ENCODE measurements at regions not wholly inside any gene's neighbourhood (a gene's known extent, or its start where the extent isn't known, plus 50 kb on each side); places are given as distances from the start of the nearest gene placed in this dataset.

GRCh38 chr21:14722841-14723483 is 176.8 kb upstream of the SAMSN1 start:
- Histone ChIP-seq H3K4me2 (ENCODE audit: insufficient read depth, insufficient read length, low read length) (no peak overlapping the region), H2BK12ac (ENCODE audit: insufficient read length, low read depth, low read length) (no peak overlapping the region), H3K56ac (ENCODE audit: insufficient read length, low read depth, low read length) (no peak overlapping the region), H3K79me1 (ENCODE audit: insufficient read depth, low read depth, low read length, poor library complexity, severe bottlenecking) (no peaks in the 10 kb centered on the region), H4K91ac (ENCODE audit: insufficient read length, low read depth, low read length) (no peak overlapping the region), H3K27me3 (ENCODE audit: insufficient read depth, low read length) (no peaks in the 10 kb centered on the region; the same call in 1 of the 2 replicates), H3K9me3 (ENCODE audit: control insufficient read depth, low read depth, low read length) (no peaks in the 10 kb centered on the region), H2AK5ac (ENCODE audit: insufficient read length, low read length) (no peak overlapping the region), H3K14ac (ENCODE audit: insufficient read depth, low read length) (no peak overlapping the region), H4K5ac (ENCODE audit: insufficient read length, low read depth, low read length) (no peak overlapping the region), H3K18ac (ENCODE audit: insufficient read length, low read depth, low read length) (no peak overlapping the region), H3K27ac (ENCODE audit: insufficient read length, low read depth, low read length) (no peak overlapping the region), H4K20me1 (ENCODE audit: control insufficient read depth, insufficient read depth, insufficient read length) (no peaks in the 10 kb centered on the region), H3K23me2 (ENCODE audit: insufficient read length, low read depth, low read length, poor library complexity, severe bottlenecking) (no peaks in the 10 kb centered on the region), H3K79me2 (ENCODE audit: insufficient read depth, low read length) (no peaks in the 10 kb centered on the region), H3K23ac (ENCODE audit: insufficient read length, low read depth, low read length) (no peak overlapping the region), H3K9ac (ENCODE audit: extremely low read depth, insufficient read length, low read length) (no peak overlapping the region), H3T11ph (ENCODE audit: low read length) (no peak overlapping the region), H2AFZ (ENCODE audit: low read length) (no peak overlapping the region), H3K4ac (ENCODE audit: low read depth, low read length) (no peak overlapping the region), H2BK5ac (ENCODE audit: insufficient read length, low read length) (no peak overlapping the region), H2BK15ac (ENCODE audit: low read depth, low read length) (no peak overlapping the region), H2BK120ac (ENCODE audit: low read depth, low read length, poor library complexity, severe bottlenecking) (no peak overlapping the region), H3K4me1 (ENCODE audit: insufficient read depth, low read length) (no peaks in the 10 kb centered on the region), H2BK20ac (ENCODE audit: low read depth, low read length, poor library complexity, severe bottlenecking) (no peak overlapping the region), H4K8ac (replicated peaks; ENCODE audit: insufficient read length, low read depth, low read length) (no peak overlapping the region)
- DNase-seq: no peak
- Mint-ChIP-seq H3K9me3 (peaks cover 3 to 6% of the 10 kb centered on the region in 2 experiments; a peak in 1 of 5 replicates), H3K36me3 (ENCODE audit: insufficient read depth in 1 of 3, low read depth in 3 of 3) (peaks cover 0 to 5% (median 0%) of the 10 kb centered on the region in 3 experiments; a peak in 1 of 7 replicates), H3K27me3 (ENCODE audit: low read depth) (no peaks in the 10 kb centered on the region), H3K4me1 (peaks cover 8 to 22% of the 10 kb centered on the region in 2 experiments), H3K27ac (no peak overlapping the region), H3K4me3 (no peak overlapping the region)
- WGBS (ENCODE audit: extremely low coverage, insufficient read length, low lambda C conversion rate): no CpG with 5 or more reads among the region's 6 CpGs
- peak; percentile 17; the same call in 1 of the 3 replicates for TF ChIP-seq CTCF (conservative IDR thresholded peaks at IDR 0.05)

Data from H9 (cell line).